CD4-positive, alpha-beta T cell treated with Interleukin-4 for 1 hour (primary cell): ENCODE measurements at regions not wholly inside any gene's neighbourhood (a gene's known extent, or its start where the extent isn't known, plus 50 kb on each side); places are given as distances from the start of the nearest gene placed in this dataset.

Experiments
- DNase-seq, 2 donors: peaks; one replicate each; pipeline ENCODE4 v3.0.0-alpha.2; 2020 to 2022

GRCh38 chr6:1144842-1145767, 166.8 kb upstream of the FOXQ1 start:
- DNase-seq = no peak

DNA sequence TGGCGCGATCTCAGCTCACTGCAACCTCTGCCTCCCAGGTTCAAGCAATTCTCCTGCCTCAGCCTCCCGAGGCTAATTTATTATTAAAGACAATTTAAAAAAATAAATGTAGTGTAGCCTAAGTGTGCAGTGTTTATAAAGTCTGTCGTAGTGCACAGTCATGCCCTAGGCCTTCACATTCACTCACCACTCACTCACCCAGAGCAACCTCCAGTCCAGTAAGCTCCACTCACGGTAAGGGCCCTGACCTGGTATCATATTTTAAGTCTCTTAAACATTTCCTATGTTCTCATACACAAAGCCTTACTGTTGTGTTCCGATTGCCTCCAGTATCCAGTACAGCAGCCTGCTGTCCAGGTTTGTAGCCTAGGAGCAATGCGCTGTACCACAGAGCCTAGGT, 168.2 kb upstream of the FOXQ1 start:
- DNase-seq = no peak

DNA sequence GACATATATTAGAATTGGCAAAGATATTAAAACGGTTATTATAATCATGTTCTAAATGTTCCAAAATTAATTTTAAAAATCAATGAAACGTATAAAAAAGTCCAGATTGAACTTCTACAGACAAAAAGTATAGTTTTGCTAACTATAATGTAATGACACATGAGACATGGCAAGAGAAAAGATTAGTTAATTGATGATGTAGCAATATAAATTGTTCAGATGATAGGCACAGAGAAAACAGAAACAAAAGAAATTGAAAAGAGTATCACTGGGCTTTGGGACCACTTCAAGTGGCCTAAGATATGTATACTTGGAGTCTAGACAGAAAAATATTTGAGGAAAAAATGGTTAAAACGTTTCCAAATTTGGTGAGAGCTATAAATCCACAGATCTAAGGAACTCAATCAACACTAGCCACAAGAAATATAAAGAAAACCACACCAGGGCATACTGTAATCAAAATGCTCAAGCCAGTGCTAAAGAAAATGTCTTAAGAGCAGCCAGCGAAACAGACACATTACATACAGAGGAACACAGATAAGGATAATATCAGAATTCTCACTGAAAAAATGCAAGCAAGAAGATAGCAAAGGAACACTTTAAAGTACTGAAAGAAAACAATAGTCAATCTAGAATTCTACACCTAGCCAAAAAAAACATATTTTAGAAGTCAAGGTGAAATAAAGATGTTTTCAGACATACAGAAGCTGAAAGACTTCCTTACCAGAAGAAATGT, 172.6 kb upstream of the FOXQ1 start:
- no peak for DNase-seq

GRCh38 chr6:1137849-1138248, 174.0 kb upstream of the FOXQ1 start:
- DNase-seq = no peak

GRCh38 chr6:1136827-1137226, 175.1 kb upstream of the FOXQ1 start:
- DNase-seq = no peak

DNA sequence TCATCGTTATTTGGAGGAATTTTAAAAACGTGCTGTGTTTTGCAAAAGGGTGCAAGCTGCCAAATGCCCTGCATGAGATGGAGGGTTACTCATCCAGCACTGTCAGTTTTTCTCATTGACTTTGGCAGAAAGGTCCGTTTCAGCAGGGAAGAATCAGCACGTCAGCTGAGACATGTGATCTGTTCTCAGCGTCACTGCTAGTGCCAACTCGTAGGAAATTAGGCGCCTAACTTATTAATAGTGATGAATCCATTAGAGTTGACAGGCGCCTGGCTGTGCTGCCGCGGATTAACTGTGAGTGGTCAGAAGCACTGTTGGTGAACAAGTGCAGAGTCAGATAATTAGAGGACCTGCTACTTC, 175.5 kb upstream of the FOXQ1 start:
- DNase-seq = no peak

- DNase-seq = no peak
Measured at GRCh38 chr6:1135726-1136414, 176.0 kb upstream of the FOXQ1 start.

GRCh38 chr6:1131285-1132079, 180.4 kb upstream of the FOXQ1 start:
- no peak for DNase-seq

- DNase-seq = no peak
Measured at GRCh38 chr6:1130709-1131108, 181.2 kb upstream of the FOXQ1 start.

GRCh38 chr6:1129131-1129530, 182.8 kb upstream of the FOXQ1 start:
- no peak for DNase-seq

GRCh38 chr6:1127597-1128288, 184.2 kb upstream of the FOXQ1 start:
- no peak for DNase-seq

GRCh38 chr6:1127129-1127528, 184.8 kb upstream of the FOXQ1 start:
- DNase-seq = no peak

DNA sequence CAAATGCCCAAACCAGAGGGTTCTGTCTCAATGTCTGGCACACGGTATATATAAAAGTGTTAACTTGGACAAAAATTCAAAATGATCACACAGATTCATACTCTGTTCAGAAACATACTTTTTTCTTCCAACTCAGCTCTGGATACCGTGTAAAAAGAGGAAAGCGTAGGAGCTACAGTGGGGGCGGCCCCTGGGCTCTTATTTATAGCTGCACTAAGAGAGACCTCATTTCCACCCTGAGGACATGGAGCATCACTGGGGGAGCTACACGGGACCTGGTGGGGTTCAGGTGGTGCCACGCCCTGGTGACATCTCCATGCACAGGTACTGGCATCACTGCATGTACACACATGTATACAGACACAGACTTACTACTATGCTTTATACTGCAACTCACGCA, 185.9 kb upstream of the FOXQ1 start:
- DNase-seq = no peak

DNA sequence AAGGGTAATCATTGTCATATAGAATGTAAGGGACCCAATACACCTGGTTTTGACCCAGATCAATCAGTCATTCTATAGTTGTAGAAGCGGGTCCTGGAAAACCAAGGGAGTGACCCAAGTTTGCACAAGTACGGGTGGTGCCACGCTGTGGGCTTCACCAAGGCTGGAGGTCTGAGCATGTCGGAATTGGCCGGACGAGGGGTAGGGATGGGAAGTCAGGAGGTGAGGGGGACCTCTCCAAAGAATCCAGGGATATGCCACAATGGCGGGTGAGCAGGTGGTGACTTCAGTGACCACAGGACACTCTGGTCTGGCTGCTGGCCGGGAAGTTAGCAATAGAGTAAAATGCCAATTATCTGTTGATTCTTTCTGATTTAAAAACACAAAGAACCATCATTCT, 186.6 kb upstream of the FOXQ1 start:
- no peak for DNase-seq

DNA sequence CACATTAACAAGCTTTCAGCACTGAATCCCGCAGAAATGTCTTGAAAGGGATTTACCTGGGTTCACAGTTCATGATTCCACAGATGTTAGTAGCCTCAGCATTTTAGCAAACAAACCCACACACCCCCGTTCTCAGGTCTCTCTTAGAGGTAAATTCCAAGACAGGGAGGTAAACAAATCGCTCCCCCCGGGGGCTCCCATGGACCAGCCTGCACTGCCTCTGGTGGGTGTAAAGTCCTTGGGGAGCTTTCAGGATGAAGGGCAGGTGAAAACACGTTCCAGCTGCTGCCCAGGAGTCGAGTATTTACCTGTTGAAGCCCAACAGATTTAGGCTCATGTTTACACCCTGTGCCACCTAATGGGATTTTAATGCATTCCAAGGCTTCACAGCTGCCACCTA, 187.0 kb upstream of the FOXQ1 start:
- DNase-seq = no peak

- no peak for DNase-seq
Measured at GRCh38 chr6:1123386-1124375, 188.2 kb upstream of the FOXQ1 start.

DNA sequence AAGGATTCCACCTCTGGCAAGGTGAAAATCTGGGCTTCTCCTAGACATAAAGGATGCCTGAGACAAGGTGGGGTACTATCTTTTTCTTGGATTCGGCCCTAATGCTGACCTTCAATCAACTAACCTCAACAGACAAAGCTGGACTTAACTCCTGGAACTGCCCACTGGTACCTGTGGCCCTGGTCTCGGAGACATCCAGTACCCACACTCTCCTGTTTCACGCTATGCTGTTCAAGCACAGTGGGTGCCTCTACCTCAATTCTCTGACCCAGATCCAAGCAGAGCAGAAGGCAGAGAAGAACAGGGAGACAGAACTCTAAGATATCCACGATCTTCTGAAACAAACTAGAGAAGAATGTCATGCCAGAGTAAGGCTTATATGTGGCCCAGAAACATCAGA, 189.8 kb upstream of the FOXQ1 start:
- DNase-seq = no peak

DNA sequence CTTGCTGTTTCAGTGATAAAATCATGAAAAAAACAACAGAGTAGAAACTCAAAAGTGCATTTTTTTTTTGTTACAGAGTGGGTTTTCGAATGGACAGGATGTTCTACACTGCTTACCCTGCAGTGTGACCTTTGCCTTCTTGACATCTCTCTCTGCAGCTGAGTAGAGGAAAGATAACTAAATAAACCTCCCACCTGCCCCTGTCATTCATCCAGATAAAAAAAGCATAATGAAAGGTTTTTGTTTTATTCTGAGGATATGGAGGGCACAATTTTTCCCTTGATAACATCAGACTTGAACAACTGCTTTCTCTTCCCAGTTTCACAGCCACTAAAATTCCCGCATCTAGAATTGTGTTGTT, 193.6 kb upstream of the FOXQ1 start:
- no peak for DNase-seq

DNA sequence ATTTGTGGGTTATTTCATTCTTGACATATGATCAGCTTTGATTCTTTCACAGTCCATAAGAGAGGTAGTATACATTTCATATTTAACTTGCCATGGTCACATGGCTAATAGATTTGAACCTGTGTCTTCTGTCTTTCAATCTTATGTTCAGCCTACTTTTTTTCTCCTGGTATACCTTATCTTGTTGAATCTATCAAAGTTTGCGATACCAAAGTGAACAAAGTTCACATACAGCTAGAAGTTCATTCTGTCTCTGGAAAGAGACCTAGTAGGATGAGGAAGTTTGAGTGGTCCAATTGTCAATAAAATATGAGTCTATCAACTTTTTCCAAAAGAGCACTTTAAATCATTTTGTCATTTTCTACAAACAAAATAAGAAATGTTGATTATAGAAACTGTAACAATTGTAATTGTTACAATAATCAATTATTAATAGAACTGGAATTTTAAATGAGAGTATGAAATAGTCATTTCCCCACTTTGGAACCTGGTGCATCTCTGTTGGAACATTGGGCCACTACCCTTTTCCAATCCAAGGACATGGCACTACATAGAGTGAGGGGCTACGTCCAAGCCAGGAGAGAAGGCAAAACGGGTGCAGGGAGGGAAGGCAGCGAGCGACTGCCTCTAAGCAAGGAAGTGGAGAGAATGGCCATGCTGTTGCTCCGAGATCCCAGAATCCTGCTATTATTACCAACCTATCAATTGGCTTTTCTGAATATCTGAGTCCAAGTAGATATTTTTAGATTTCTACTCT, 194.2 kb upstream of the FOXQ1 start:
- no peak for DNase-seq

- no peak for DNase-seq
Measured at GRCh38 chr6:1116149-1116548, 195.7 kb upstream of the FOXQ1 start.
